HepG2 (cell line): ENCODE measurements at regions not wholly inside any gene's neighbourhood (a gene's known extent, or its start where the extent isn't known, plus 50 kb on each side); places are given as distances from the start of the nearest gene placed in this dataset.

Source experiments
- ATF6 ChIP-seq: sonication (generic); formaldehyde crosslinking; conservative IDR thresholded peaks from 2 replicates; pipeline ENCODE4 v1.4.0; 2020; ENCODE audit warnings: missing genetic modification reagents
- EP300 ChIP-seq, 3 experiments: sonication (generic) in 1 of 3; formaldehyde crosslinking in 1 of 3; IDR thresholded peaks; 2 replicates each; pipeline versions ENCODE4 v1.5.1 to v1.6.1; 2011 to 2020; ENCODE audit warnings: low read depth in 2 of 3, low read length in 2 of 3, borderline replicate concordance in 1 of 3, improper control_type of control experiment in 1 of 3, mild to moderate bottlenecking in 1 of 3, missing genetic modification reagents in 1 of 3, moderate library complexity in 1 of 3
- HIC2 ChIP-seq: sonication (generic); formaldehyde crosslinking; IDR thresholded peaks from 2 replicates; pipeline ENCODE4 v1.9.0; 2022; ENCODE audit warnings: low read depth, missing genetic modification reagents
- HMG20A ChIP-seq: IDR thresholded peaks from 2 replicates; pipeline ENCODE4 v1.6.1; 2016; ENCODE audit warnings: borderline replicate concordance
- HNF1B ChIP-seq: sonication (generic); formaldehyde crosslinking; IDR thresholded peaks from 2 replicates; pipeline ENCODE4 v1.5.1; 2020; ENCODE audit warnings: mild to moderate bottlenecking, moderate library complexity, missing genetic modification reagents
- KMT2A ChIP-seq: sonication (generic); formaldehyde crosslinking; IDR thresholded peaks from 2 replicates; pipeline ENCODE4 v1.4.0; 2020; ENCODE audit warnings: missing genetic modification reagents
- MED13 ChIP-seq: sonication (generic); formaldehyde crosslinking; IDR thresholded peaks from 2 replicates; pipeline ENCODE4 v1.5.0; 2020; ENCODE audit warnings: missing genetic modification reagents
- MLXIP ChIP-seq: sonication (generic); formaldehyde crosslinking; IDR thresholded peaks from 2 replicates; pipeline ENCODE4 v1.9.0; 2021; ENCODE audit warnings: missing genetic modification reagents, borderline replicate concordance
- MXD4 ChIP-seq: IDR thresholded peaks from 2 replicates; pipeline ENCODE4 v1.6.1; 2016; ENCODE audit warnings: mild to moderate bottlenecking, missing biosample characterization, missing genetic modification reagents
- NFRKB ChIP-seq: fragments of 450-650 bp; IDR thresholded peaks from 2 replicates; pipeline ENCODE4 v1.6.1; 2017
- POLR2G ChIP-seq: fragments of 200-400 bp; formaldehyde crosslinking; IDR thresholded peaks from 2 replicates; pipeline ENCODE4 v1.6.1; 2018; ENCODE audit warnings: mild to moderate bottlenecking, low read depth, low read length, moderate library complexity
- RNF2 ChIP-seq: fragments of 450-650 bp; conservative IDR thresholded peaks from 2 replicates; pipeline ENCODE4 v1.6.1; 2016; ENCODE audit warnings: low read depth
- SRSF1 ChIP-seq: fragments of 200-400 bp; formaldehyde crosslinking; optimal IDR thresholded peaks from 2 replicates; pipeline ENCODE3; 2017; ENCODE audit warnings: mild to moderate bottlenecking, low read depth, low read length, moderate library complexity
- THAP7 ChIP-seq: sonication (generic); formaldehyde crosslinking; IDR thresholded peaks from 2 replicates; pipeline ENCODE4 v1.8.1; 2023; ENCODE audit warnings: mild to moderate bottlenecking, missing genetic modification reagents
- ZBTB7A ChIP-seq: sonication (generic); formaldehyde crosslinking; IDR thresholded peaks from 2 replicates; pipeline ENCODE4 v1.8.0; 2022; ENCODE audit warnings: mild to moderate bottlenecking, missing genetic modification reagents
- ZNF24 ChIP-seq: fragments of 450-650 bp; IDR thresholded peaks from 2 replicates; pipeline ENCODE4 v1.6.1; 2017; ENCODE audit warnings: antibody characterized with exemption, mild to moderate bottlenecking
- ZNF552 ChIP-seq: sonication (generic); formaldehyde crosslinking; IDR thresholded peaks from 2 replicates; pipeline ENCODE4 v1.9.0; 2022; ENCODE audit warnings: missing genetic modification reagents, mild to moderate bottlenecking, borderline replicate concordance
- ZNF781 ChIP-seq: sonication (generic); formaldehyde crosslinking; IDR thresholded peaks from 2 replicates; pipeline ENCODE4 v1.5.1; 2020; ENCODE audit warnings: borderline replicate concordance, mild to moderate bottlenecking, missing genetic modification reagents; ENCODE audit errors: not compliant biosample characterization
- ZNF792 ChIP-seq: IDR thresholded peaks from 2 replicates; pipeline ENCODE4 v1.6.1; 2016
- ZSCAN29 ChIP-seq: sonication (generic); formaldehyde crosslinking; conservative IDR thresholded peaks from 2 replicates; pipeline ENCODE4 v1.4.0; 2020; ENCODE audit warnings: mild to moderate bottlenecking, missing genetic modification reagents

- TF ChIP-seq ATF6 (CRISPR knock-in tag) (no peak), ZBTB7A (CRISPR knock-in tag) (no peak), MED13 (CRISPR knock-in tag) (no peak), KMT2A (0 out of 2 replicates have a peak, but pooled peaks have one; percentile 41), POLR2G (peak; percentile 39), MXD4 (CRISPR knock-in tag) (0 out of 2 replicates have a peak, but pooled peaks have one; percentile 28), MLXIP (CRISPR knock-in tag) (no peak), SRSF1 (no peak), RNF2 (0 out of 2 replicates have a peak, but pooled peaks have one; percentile 35), HMG20A (CRISPR knock-in tag) (peak; percentile 64; the same call in 1 of the 2 replicates), THAP7 (no peak), ZNF24 (no peak), HNF1B (CRISPR knock-in tag) (peak; percentile 70), ZNF792 (CRISPR knock-in tag) (no peak; the same call in 1 of the 2 replicates), ZNF552 (CRISPR knock-in tag) (no peak), HIC2 (CRISPR knock-in tag) (no peak), NFRKB (no peak), ZSCAN29 (CRISPR knock-in tag) (no peak), ZNF781 (no peak), EP300 (IDR thresholded peaks at IDR 0.05; ENCODE audit: low read depth in 2 of 2, low read length in 2 of 2) (peak in 1 of 2 experiments; percentile 55; a peak in 3 of 4 replicates), EP300 (CRISPR knock-in tag; IDR thresholded peaks at IDR 0.05; ENCODE audit: borderline replicate concordance) (peak; percentile 66; the same call in 1 of the 2 replicates)
Measured at GRCh38 chr1:245091818-245092637, 62.8 kb upstream of the KIF26B start (continued).
